ENCODE measurements at regions not wholly inside any gene's neighbourhood (a gene's known extent, or its start where the extent isn't known, plus 50 kb on each side); places are given as distances from the start of the nearest gene placed in this dataset.
A peak's percentile ranks its signal among the peaks of the same experiment; 100 is the strongest.
"Not testable (repeated sequence)": the region's sequence is repeated elsewhere in the genome, so short reads cannot be mapped to it uniquely, and the experiment has no call there.

GRCh38 chr20:24418731-24419130, 50.7 kb upstream of the SYNDIG1 start:
- DNase-seq = no peak

- DNase-seq = no peak
These were observed 51.9 kb upstream of the SYNDIG1 start for GRCh38 chr20:24417485-24417884.

GRCh38 chr20:24415444-24415843, 54.0 kb upstream of the SYNDIG1 start:
- DNase-seq = not testable (repeated sequence)

- no peak for DNase-seq
These were observed 57.6 kb upstream of the SYNDIG1 start for GRCh38 chr20:24411834-24412216.

GRCh38 chr20:24411003-24411833, 58.2 kb upstream of the SYNDIG1 start:
- peak in 17 of 56 donors; percentile 4 to 54 (median 20) for DNase-seq

- DNase-seq = no peak
These were observed 62.3 kb upstream of the SYNDIG1 start for GRCh38 chr20:24407151-24407550.

- no peak for DNase-seq
These were observed 62.7 kb upstream of the SYNDIG1 start for GRCh38 chr20:24406750-24407149.

GRCh38 chr20:24406251-24406650, 63.2 kb upstream of the SYNDIG1 start:
- DNase-seq = no peak

GRCh38 chr20:24405810-24406209, 63.6 kb upstream of the SYNDIG1 start:
- DNase-seq = no peak

- no peak for DNase-seq
These were observed 66.0 kb upstream of the SYNDIG1 start for GRCh38 chr20:24403406-24403805.

GRCh38 chr20:24402188-24402587, 67.2 kb upstream of the SYNDIG1 start:
- no peak for DNase-seq

GRCh38 chr20:24395151-24395550, 74.3 kb upstream of the SYNDIG1 start:
- DNase-seq = no peak

GRCh38 chr20:24393903-24394302, 75.5 kb upstream of the SYNDIG1 start:
- DNase-seq = no peak

- DNase-seq = no peak
These were observed 76.8 kb upstream of the SYNDIG1 start for GRCh38 chr20:24392612-24393011.

- peak in 28 of 56 donors; percentile 10 to 72 (median 30) for DNase-seq
These were observed 79.7 kb upstream of the SYNDIG1 start for GRCh38 chr20:24389686-24390085.

GRCh38 chr20:24388828-24389380, 80.5 kb upstream of the SYNDIG1 start:
- DNase-seq = no peak

- DNase-seq = no peak
These were observed 83.9 kb upstream of the SYNDIG1 start for GRCh38 chr20:24385547-24385946.

- DNase-seq = no peak
These were observed 84.6 kb upstream of the SYNDIG1 start for GRCh38 chr20:24384865-24385264.

- DNase-seq = peak in 15 of 56 donors; percentile 7 to 52 (median 12)
These were observed 86.7 kb upstream of the SYNDIG1 start for GRCh38 chr20:24382743-24383142.

- peak in 11 of 56 donors; percentile 8 to 49 (median 15) for DNase-seq
These were observed 87.1 kb upstream of the SYNDIG1 start for GRCh38 chr20:24382331-24382730.

- DNase-seq = no peak
These were observed 87.5 kb upstream of the SYNDIG1 start for GRCh38 chr20:24381886-24382285.

- DNase-seq = peak in 10 of 56 donors; percentile 8 to 33 (median 18)
These were observed 89.9 kb upstream of the SYNDIG1 start for GRCh38 chr20:24379484-24379927.

All from amygdala (tissue), 56 donors.